ENCODE measurements at regions not wholly inside any gene's neighbourhood (a gene's known extent, or its start where the extent isn't known, plus 50 kb on each side); places are given as distances from the start of the nearest gene placed in this dataset.

DNA sequence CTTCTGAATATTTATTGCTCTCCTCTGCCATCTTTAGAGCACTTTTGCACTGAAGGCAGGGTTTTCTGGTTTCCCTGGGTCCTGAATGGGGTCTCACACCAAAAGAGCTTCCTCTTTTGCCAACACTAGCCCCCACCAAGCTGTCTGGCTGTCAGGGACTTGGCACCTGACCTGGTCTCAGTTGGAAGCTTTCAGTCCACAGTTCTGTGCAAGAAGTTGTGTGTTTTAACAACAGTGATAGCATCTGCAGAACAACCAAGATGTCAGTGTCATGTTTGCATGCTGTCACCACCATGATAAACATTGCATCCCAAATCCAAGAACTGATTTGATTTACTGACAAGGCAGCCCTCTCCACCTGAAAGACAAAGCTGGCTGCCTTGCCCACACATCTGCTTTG, 448.5 kb upstream of the CCL2 start:
- no peak for TF ChIP-seq ZNF274 (IDR thresholded peaks at IDR 0.05; ENCODE audit: insufficient read depth, insufficient read length)
- no peak for TF ChIP-seq RB1 (IDR thresholded peaks at IDR 0.05; ENCODE audit: borderline replicate concordance)
- TF ChIP-seq POLR2AphosphoS5 (IDR thresholded peaks at IDR 0.05; ENCODE audit: low read length) = no peak
- TF ChIP-seq, protein P1, sequence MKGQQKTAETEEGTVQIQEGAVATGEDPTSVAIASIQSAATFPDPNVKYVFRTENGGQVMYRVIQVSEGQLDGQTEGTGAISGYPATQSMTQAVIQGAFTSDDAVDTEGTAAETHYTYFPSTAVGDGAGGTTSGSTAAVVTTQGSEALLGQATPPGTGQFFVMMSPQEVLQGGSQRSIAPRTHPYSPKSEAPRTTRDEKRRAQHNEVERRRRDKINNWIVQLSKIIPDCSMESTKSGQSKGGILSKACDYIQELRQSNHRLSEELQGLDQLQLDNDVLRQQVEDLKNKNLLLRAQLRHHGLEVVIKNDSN (IDR thresholded peaks at IDR 0.05; ENCODE audit: borderline replicate concordance, extremely low read length, insufficient read depth, low read depth, low read length) = no peak
- TF ChIP-seq CBX5 (IDR thresholded peaks at IDR 0.05; ENCODE audit: low read depth) = no peak
- TF ChIP-seq, protein P2, sequence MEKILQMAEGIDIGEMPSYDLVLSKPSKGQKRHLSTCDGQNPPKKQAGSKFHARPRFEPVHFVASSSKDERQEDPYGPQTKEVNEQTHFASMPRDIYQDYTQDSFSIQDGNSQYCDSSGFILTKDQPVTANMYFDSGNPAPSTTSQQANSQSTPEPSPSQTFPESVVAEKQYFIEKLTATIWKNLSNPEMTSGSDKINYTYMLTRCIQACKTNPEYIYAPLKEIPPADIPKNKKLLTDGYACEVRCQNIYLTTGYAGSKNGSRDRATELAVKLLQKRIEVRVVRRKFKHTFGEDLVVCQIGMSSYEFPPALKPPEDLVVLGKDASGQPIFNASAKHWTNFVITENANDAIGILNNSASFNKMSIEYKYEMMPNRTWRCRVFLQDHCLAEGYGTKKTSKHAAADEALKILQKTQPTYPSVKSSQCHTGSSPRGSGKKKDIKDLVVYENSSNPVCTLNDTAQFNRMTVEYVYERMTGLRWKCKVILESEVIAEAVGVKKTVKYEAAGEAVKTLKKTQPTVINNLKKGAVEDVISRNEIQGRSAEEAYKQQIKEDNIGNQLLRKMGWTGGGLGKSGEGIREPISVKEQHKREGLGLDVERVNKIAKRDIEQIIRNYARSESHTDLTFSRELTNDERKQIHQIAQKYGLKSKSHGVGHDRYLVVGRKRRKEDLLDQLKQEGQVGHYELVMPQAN (conservative IDR thresholded peaks at IDR 0.05) = no peak
- TF ChIP-seq CHD4 (IDR thresholded peaks at IDR 0.05) = no peak
- TF ChIP-seq, protein P3, sequence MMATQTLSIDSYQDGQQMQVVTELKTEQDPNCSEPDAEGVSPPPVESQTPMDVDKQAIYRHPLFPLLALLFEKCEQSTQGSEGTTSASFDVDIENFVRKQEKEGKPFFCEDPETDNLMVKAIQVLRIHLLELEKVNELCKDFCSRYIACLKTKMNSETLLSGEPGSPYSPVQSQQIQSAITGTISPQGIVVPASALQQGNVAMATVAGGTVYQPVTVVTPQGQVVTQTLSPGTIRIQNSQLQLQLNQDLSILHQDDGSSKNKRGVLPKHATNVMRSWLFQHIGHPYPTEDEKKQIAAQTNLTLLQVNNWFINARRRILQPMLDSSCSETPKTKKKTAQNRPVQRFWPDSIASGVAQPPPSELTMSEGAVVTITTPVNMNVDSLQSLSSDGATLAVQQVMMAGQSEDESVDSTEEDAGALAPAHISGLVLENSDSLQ (IDR thresholded peaks at IDR 0.05) = no peak
- TF ChIP-seq, protein P4, sequence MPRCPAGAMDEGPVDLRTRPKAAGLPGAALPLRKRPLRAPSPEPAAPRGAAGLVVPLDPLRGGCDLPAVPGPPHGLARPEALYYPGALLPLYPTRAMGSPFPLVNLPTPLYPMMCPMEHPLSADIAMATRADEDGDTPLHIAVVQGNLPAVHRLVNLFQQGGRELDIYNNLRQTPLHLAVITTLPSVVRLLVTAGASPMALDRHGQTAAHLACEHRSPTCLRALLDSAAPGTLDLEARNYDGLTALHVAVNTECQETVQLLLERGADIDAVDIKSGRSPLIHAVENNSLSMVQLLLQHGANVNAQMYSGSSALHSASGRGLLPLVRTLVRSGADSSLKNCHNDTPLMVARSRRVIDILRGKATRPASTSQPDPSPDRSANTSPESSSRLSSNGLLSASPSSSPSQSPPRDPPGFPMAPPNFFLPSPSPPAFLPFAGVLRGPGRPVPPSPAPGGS (IDR thresholded peaks at IDR 0.05; ENCODE audit: borderline replicate concordance, insufficient read depth, low read depth, low read length, poor library complexity, severe bottlenecking) = no peak
- TF ChIP-seq, protein P5, sequence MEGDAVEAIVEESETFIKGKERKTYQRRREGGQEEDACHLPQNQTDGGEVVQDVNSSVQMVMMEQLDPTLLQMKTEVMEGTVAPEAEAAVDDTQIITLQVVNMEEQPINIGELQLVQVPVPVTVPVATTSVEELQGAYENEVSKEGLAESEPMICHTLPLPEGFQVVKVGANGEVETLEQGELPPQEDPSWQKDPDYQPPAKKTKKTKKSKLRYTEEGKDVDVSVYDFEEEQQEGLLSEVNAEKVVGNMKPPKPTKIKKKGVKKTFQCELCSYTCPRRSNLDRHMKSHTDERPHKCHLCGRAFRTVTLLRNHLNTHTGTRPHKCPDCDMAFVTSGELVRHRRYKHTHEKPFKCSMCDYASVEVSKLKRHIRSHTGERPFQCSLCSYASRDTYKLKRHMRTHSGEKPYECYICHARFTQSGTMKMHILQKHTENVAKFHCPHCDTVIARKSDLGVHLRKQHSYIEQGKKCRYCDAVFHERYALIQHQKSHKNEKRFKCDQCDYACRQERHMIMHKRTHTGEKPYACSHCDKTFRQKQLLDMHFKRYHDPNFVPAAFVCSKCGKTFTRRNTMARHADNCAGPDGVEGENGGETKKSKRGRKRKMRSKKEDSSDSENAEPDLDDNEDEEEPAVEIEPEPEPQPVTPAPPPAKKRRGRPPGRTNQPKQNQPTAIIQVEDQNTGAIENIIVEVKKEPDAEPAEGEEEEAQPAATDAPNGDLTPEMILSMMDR (IDR thresholded peaks at IDR 0.05 in 2 of 3, conservative IDR thresholded peaks at IDR 0.05 in 1 of 3; ENCODE audit: control insufficient read depth in 2 of 3, extremely low read depth in 1 of 3, insufficient read depth in 1 of 3, low read depth in 3 of 3, low read length in 3 of 3) = no peak
- TF ChIP-seq NFYB (IDR thresholded peaks at IDR 0.05; ENCODE audit: insufficient read depth, low read depth, low read length) = no peak
- no peak for TF ChIP-seq NR2C2 (IDR thresholded peaks at IDR 0.05; ENCODE audit: borderline replicate concordance, control insufficient read depth, insufficient read length, low read depth)
- no peak for TF ChIP-seq EP300 (IDR thresholded peaks at IDR 0.05; ENCODE audit: borderline replicate concordance in 1 of 2, control insufficient read depth in 1 of 2, low read depth in 2 of 2, low read length in 2 of 2)

All from GM12878 (cell line).